ENCODE measurements at regions not wholly inside any gene's neighbourhood (a gene's known extent, or its start where the extent isn't known, plus 50 kb on each side); places are given as distances from the start of the nearest gene placed in this dataset.
A peak's percentile ranks its signal among the peaks of the same experiment; 100 is the strongest.
"Not testable (repeated sequence)": the region's sequence is repeated elsewhere in the genome, so short reads cannot be mapped to it uniquely, and the experiment has no call there.

DNA sequence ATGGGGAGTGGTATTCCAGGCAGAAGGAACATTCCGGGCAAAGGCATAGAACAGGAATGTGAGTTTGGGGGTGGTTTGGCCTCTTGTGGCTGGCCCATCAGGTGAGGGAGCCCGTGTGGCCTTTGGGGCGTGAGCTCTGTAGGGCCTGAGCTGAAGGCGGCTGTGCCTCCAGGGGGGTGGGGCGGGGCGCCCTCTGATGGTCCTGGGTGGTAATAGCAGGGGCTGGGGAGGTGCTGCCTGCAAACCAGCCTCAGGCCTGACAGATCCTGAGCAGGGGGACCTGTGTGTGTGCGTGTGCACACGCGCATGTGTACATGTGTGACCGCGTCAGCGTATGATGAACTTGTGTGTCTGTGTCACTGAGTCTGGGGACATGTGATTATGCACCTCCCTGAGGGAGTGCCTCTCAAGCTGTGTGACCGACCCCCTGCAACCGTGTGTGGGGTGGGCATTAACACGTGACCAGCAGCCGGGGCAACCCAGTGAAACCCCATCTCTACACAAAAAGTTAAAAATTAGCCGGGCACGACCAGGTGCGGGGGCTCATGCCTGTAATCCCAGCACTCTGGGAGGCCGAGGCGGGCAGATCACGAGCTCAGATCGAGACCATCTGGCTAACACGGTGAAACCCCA lies 177.1 kb downstream of the TBC1D2B start:
- TF ChIP-seq CTCF (IDR thresholded peaks at IDR 0.05; ENCODE audit: low read length) = peak; percentile 58
- not testable (repeated sequence) for TF ChIP-seq EZH2 (optimal IDR thresholded peaks at IDR 0.05; ENCODE audit: low read depth, low read length)

All from MM.1S (cell line).